ENCODE measurements at regions not wholly inside any gene's neighbourhood (a gene's known extent, or its start where the extent isn't known, plus 50 kb on each side); places are given as distances from the start of the nearest gene placed in this dataset.

GRCh38 chr1:191901651-191902050, 256.6 kb upstream of the RGS18 start:
- H3K4me3 ChIP-seq (ENCODE audit: low read depth, low read length): no peak overlapping the region
- DNase-seq (ENCODE audit: low read depth): no peak
- TF ChIP-seq POLR2A (IDR thresholded peaks at IDR 0.05; ENCODE audit: extremely low read depth, insufficient read length): no peak
- TF ChIP-seq MAX (IDR thresholded peaks at IDR 0.05; ENCODE audit: low read depth, low read length): no peak
- no peak for TF ChIP-seq CTCF (IDR thresholded peaks at IDR 0.05; ENCODE audit: low read depth, low read length)
- no peak for TF ChIP-seq MYC (IDR thresholded peaks at IDR 0.05; ENCODE audit: low read depth, low read length)

- no peak for TF ChIP-seq MYC (IDR thresholded peaks at IDR 0.05; ENCODE audit: low read depth, low read length)
- no peak for TF ChIP-seq MAX (IDR thresholded peaks at IDR 0.05; ENCODE audit: low read depth, low read length)
- TF ChIP-seq POLR2A (IDR thresholded peaks at IDR 0.05; ENCODE audit: extremely low read depth, insufficient read length): no peak
- no peak for TF ChIP-seq CTCF (IDR thresholded peaks at IDR 0.05; ENCODE audit: low read depth, low read length)
- no peak overlapping the region for H3K4me3 ChIP-seq (ENCODE audit: low read depth, low read length)
- no peak for DNase-seq (ENCODE audit: low read depth)
These were observed 253.3 kb upstream of the RGS18 start for GRCh38 chr1:191904991-191905390.

GRCh38 chr1:191905781-191906180, 252.5 kb upstream of the RGS18 start:
- no peak for DNase-seq (ENCODE audit: low read depth)
- H3K4me3 ChIP-seq (ENCODE audit: low read depth, low read length): no peak overlapping the region
- TF ChIP-seq MYC (IDR thresholded peaks at IDR 0.05; ENCODE audit: low read depth, low read length) (no peak), CTCF (IDR thresholded peaks at IDR 0.05; ENCODE audit: low read depth, low read length) (no peak), MAX (IDR thresholded peaks at IDR 0.05; ENCODE audit: low read depth, low read length) (no peak), POLR2A (IDR thresholded peaks at IDR 0.05; ENCODE audit: extremely low read depth, insufficient read length) (no peak)

- DNase-seq (ENCODE audit: low read depth): no peak
- TF ChIP-seq CTCF (IDR thresholded peaks at IDR 0.05; ENCODE audit: low read depth, low read length): no peak
- TF ChIP-seq POLR2A (IDR thresholded peaks at IDR 0.05; ENCODE audit: extremely low read depth, insufficient read length): no peak
- no peak for TF ChIP-seq MYC (IDR thresholded peaks at IDR 0.05; ENCODE audit: low read depth, low read length)
- TF ChIP-seq MAX (IDR thresholded peaks at IDR 0.05; ENCODE audit: low read depth, low read length): no peak
- no peak overlapping the region for H3K4me3 ChIP-seq (ENCODE audit: low read depth, low read length)
These were observed 251.1 kb upstream of the RGS18 start for GRCh38 chr1:191907121-191907520.

- H3K4me3 ChIP-seq (ENCODE audit: low read depth, low read length): no peak overlapping the region
- no peak for DNase-seq (ENCODE audit: low read depth)
- no peak for TF ChIP-seq MYC (IDR thresholded peaks at IDR 0.05; ENCODE audit: low read depth, low read length)
- no peak for TF ChIP-seq MAX (IDR thresholded peaks at IDR 0.05; ENCODE audit: low read depth, low read length)
- TF ChIP-seq CTCF (IDR thresholded peaks at IDR 0.05; ENCODE audit: low read depth, low read length): no peak
- no peak for TF ChIP-seq POLR2A (IDR thresholded peaks at IDR 0.05; ENCODE audit: extremely low read depth, insufficient read length)
These were observed 248.0 kb upstream of the RGS18 start for GRCh38 chr1:191910245-191910644.

DNA sequence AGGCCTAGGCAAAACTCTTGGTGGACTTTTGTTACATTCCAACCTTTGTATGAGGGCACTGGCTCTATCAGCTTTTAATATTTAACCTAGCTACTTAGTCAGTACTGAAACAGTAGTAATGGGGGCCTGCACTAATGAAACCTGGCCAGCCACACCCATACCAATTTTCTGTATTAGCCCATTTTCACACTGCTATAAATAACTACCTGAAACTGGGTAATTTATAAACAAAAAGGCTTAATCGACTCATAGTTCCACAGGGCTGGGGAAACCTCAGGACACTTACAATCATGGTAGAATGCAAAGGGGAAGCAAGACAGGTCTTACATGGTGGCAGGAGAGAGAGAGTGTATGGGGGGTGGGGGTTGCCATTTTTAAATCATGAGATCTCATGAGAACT, 245.7 kb upstream of the RGS18 start:
- H3K4me3 ChIP-seq (ENCODE audit: low read depth, low read length): no peak overlapping the region
- TF ChIP-seq CTCF (IDR thresholded peaks at IDR 0.05; ENCODE audit: low read depth, low read length) (no peak), MYC (IDR thresholded peaks at IDR 0.05; ENCODE audit: low read depth, low read length) (no peak)
- DNase-seq (ENCODE audit: low read depth): no peak

All from NB4 (cell line).